SW480 (cell line): ENCODE measurements at regions not wholly inside any gene's neighbourhood (a gene's known extent, or its start where the extent isn't known, plus 50 kb on each side); places are given as distances from the start of the nearest gene placed in this dataset.
"Not testable (repeated sequence)": the region's sequence is repeated elsewhere in the genome, so short reads cannot be mapped to it uniquely, and the experiment has no call there.

Experiments used
- DNase-seq: peaks from one replicate; pipeline ENCODE4 v3.0.0-alpha.2; 2016; ENCODE audit warnings: low spot score

- DNase-seq = no peak
Measured at GRCh38 chr9:24342457-24342856, 203.2 kb downstream of the IZUMO3 start.

GRCh38 chr9:24333629-24334028, 212.1 kb downstream of the IZUMO3 start:
- DNase-seq = no peak

- DNase-seq = no peak
Measured at GRCh38 chr9:24298912-24299311, 246.8 kb downstream of the IZUMO3 start.

GRCh38 chr9:24297931-24298330, 247.8 kb downstream of the IZUMO3 start:
- no peak for DNase-seq

- DNase-seq = no peak
Measured at GRCh38 chr9:24296124-24296523, 249.6 kb downstream of the IZUMO3 start.

- no peak for DNase-seq
Measured at GRCh38 chr9:24293386-24293785, 252.3 kb downstream of the IZUMO3 start.

- no peak for DNase-seq
Measured at GRCh38 chr9:24286761-24287160, 258.9 kb downstream of the IZUMO3 start.

- DNase-seq = no peak
Measured at GRCh38 chr9:24258626-24259025, 287.1 kb downstream of the IZUMO3 start.

GRCh38 chr9:24257726-24258125, 288.0 kb downstream of the IZUMO3 start:
- DNase-seq = no peak

- peak; percentile 5 for DNase-seq
Measured at GRCh38 chr9:24245988-24246387, 299.7 kb downstream of the IZUMO3 start.

- DNase-seq = no peak
Measured at GRCh38 chr9:24242576-24242975, 303.1 kb downstream of the IZUMO3 start.

GRCh38 chr9:24218656-24219055, 327.0 kb downstream of the IZUMO3 start:
- no peak for DNase-seq

- DNase-seq = no peak
Measured at GRCh38 chr9:24210641-24211040, 335.1 kb downstream of the IZUMO3 start.

- DNase-seq = no peak
Measured at GRCh38 chr9:24189986-24190385, 355.7 kb downstream of the IZUMO3 start.

- DNase-seq = not testable (repeated sequence)
Measured at GRCh38 chr9:24180572-24180971, 354.5 kb upstream of the ELAVL2 start.

GRCh38 chr9:24144796-24145195, 318.8 kb upstream of the ELAVL2 start:
- no peak for DNase-seq

GRCh38 chr9:24135072-24135471, 309.0 kb upstream of the ELAVL2 start:
- not testable (repeated sequence) for DNase-seq

GRCh38 chr9:24132244-24132643, 306.2 kb upstream of the ELAVL2 start:
- no peak for DNase-seq

- no peak for DNase-seq
Measured at GRCh38 chr9:24127519-24127918, 301.5 kb upstream of the ELAVL2 start.

- DNase-seq = no peak
Measured at GRCh38 chr9:24118190-24118589, 292.1 kb upstream of the ELAVL2 start.

- DNase-seq = no peak
Measured at GRCh38 chr9:24096756-24097155, 270.7 kb upstream of the ELAVL2 start.

GRCh38 chr9:24095246-24095645, 269.2 kb upstream of the ELAVL2 start:
- no peak for DNase-seq

- DNase-seq = no peak
Measured at GRCh38 chr9:24090566-24090965, 264.5 kb upstream of the ELAVL2 start.

GRCh38 chr9:24073666-24074065, 247.6 kb upstream of the ELAVL2 start:
- DNase-seq = no peak

GRCh38 chr9:24073007-24073592, 247.1 kb upstream of the ELAVL2 start:
- no peak for DNase-seq
